Breast epithelium (tissue), 3 donors: ENCODE measurements at regions not wholly inside any gene's neighbourhood (a gene's known extent, or its start where the extent isn't known, plus 50 kb on each side); places are given as distances from the start of the nearest gene placed in this dataset.

Source experiments
- CTCF ChIP-seq, 3 donors: fragments of 450-650 bp; IDR thresholded peaks; one replicate each; pipeline ENCODE4 v1.5.1; 2016 to 2017; ENCODE audit warnings: antibody characterized with exemption in 3 of 3, mild to moderate bottlenecking in 3 of 3, moderate library complexity in 3 of 3
- POLR2A ChIP-seq: fragments of 450-650 bp; IDR thresholded peaks from one replicate; pipeline ENCODE4 v1.6.1; 2016; ENCODE audit warnings: antibody characterized with exemption, mild to moderate bottlenecking, moderate library complexity
- POLR2AphosphoS5 ChIP-seq, 3 donors: sonication (generic); formaldehyde crosslinking; IDR thresholded peaks; one replicate each; pipeline ENCODE4 v1.6.1; 2017; ENCODE audit warnings: antibody characterized with exemption in 3 of 3

- TF ChIP-seq CTCF (IDR thresholded peaks at IDR 0.05) (no peak), POLR2A (no peak), POLR2AphosphoS5 (IDR thresholded peaks at IDR 0.05) (no peak)
Measured at GRCh38 chr2:37532503-37532902, 138.9 kb downstream of the CDC42EP3 start.
